GM12872 (cell line): ENCODE measurements at regions not wholly inside any gene's neighbourhood (a gene's known extent, or its start where the extent isn't known, plus 50 kb on each side); places are given as distances from the start of the nearest gene placed in this dataset.

Source experiments
- CTCF ChIP-seq: IDR thresholded peaks from 3 replicates; pipeline ENCODE4 v1.5.1; 2011; ENCODE audit warnings: low read depth, mild to moderate bottlenecking, low read length, moderate library complexity; ENCODE audit not compliant: insufficient read depth

GRCh38 chr13:112132619-112133018 lies 65.7 kb downstream of the SOX1 start:
- TF ChIP-seq CTCF: no peak

GRCh38 chr13:112133499-112134390 lies 66.8 kb downstream of the SOX1 start:
- no peak for TF ChIP-seq CTCF

GRCh38 chr13:112134391-112135075 lies 67.6 kb downstream of the SOX1 start:
- TF ChIP-seq CTCF: no peak

- TF ChIP-seq CTCF: no peak
Measured at GRCh38 chr13:112136095-112136494, 69.1 kb downstream of the SOX1 start.

GRCh38 chr13:112137144-112137543 lies 70.2 kb downstream of the SOX1 start:
- TF ChIP-seq CTCF: no peak

- TF ChIP-seq CTCF: no peak
Measured at GRCh38 chr13:112140366-112140765, 73.4 kb downstream of the SOX1 start.

- TF ChIP-seq CTCF: no peak
Measured at GRCh38 chr13:112141643-112142400, 74.9 kb downstream of the SOX1 start.
